Middle frontal gyrus (tissue), 1 donor: ENCODE measurements at regions not wholly inside any gene's neighbourhood (a gene's known extent, or its start where the extent isn't known, plus 50 kb on each side); places are given as distances from the start of the nearest gene placed in this dataset.

ENCODE experiments used
- DNase-seq: peaks from one replicate; pipeline ENCODE4 v3.0.0-alpha.2; 2015; ENCODE audit warnings: low spot score; ENCODE audit errors: extremely low spot score

DNA sequence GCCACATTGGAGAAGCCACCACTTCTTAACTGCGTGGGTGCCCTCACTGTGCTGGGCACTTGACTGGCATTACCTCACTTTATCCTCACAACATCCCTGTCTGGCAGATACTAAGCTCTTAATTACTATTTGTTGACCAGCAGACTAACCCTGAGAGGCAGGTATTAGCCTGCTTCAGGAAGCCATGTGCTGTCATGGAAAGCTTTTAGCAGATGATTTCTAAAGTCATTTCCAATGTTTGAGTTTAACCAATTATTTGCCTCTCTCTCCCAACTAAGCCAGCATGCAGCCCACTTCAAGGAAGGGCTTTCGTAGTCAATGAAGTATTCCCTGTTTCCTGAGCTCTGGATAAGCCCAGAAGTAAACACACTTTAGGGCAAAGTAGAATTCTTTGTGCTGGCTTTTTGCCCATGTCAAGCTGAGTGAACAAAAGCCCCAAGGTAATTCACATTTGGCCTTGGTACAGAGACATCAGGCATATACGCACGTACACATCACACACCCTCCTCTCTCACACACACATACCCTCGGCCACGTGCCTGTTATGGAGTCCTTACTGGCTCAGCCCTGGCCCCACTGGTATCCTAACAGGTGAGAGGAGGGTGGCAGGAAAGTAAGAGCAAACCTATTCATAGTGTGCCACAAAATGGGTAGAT lies 108.6 kb downstream of the C1D start:
- no peak for DNase-seq

DNA sequence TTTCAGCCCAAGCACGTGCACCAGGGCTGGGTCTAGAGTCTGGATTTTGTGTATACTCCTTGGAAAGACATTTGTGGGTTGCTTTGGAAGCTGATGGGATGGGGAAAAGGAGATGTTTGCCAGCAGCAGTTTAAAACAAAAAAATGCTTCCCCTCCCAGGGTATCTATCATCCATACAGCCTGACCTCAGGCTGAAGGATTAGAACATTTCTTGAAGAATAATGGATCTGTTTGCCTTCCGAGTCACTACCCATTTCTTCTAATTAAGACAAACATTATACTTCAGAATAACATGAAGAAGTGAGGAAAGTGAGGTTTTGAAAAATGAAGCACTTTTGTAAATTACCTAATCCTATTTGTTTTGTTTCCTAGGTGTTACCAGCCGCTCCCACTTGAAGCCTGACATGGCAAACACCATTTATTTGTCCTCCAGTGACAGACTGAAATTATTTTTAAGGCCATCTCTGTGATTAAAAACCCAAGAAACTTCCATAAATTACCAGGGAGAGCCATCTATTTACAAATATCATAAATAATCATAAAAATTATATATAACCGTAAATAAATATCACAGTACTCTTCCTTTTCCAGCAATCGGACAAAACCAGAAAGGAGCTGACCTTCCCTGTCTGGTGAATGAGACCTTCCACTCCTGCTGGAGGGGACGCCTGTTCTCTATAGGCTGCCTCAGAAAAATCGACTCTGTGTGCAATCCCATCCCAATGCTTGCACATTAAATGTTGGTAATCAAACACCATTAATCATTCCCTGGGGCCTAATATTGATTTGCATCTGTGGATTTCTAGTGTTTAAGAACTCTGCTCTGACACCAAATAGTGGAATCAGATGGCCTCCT lies 106.8 kb downstream of the C1D start:
- DNase-seq, result no peak

DNA sequence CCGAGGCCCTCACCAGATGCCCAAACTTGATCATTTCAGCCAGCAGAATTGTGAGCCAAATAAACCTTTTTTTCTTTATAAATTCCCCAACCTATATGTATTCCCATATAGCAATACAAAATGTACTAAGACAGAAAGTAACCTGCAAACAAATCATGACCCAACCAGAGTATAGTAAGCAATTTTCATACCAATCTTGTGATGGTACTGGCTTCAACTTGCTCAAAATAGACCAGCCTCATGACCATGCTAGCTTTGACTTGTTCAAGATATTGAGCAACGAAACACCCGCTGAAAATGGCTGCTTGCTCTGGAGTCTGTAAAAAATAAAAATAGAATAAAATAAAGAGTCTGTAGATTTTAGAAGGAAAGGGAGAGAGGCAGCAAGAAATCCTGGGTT lies 97.6 kb downstream of the C1D start:
- no peak for DNase-seq

DNA sequence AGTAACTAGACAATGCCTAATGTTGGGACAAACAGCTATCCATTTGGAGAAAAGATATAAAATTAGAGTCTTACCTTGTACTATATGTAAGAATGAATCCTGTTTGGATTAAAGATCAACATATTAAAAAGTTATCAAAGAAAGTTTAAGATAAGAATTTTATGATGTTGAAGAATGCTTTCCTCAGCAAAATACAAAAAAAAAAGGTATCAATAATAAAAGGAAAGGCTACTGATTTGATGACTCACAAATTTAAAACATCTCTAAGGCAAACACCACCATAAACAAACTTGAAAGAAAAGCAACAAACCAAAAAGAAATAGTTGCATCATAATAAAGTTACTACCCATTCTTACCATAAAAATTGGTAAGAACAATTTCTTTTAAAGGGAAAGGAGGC lies 92.7 kb downstream of the C1D start:
- DNase-seq, result no peak

DNA sequence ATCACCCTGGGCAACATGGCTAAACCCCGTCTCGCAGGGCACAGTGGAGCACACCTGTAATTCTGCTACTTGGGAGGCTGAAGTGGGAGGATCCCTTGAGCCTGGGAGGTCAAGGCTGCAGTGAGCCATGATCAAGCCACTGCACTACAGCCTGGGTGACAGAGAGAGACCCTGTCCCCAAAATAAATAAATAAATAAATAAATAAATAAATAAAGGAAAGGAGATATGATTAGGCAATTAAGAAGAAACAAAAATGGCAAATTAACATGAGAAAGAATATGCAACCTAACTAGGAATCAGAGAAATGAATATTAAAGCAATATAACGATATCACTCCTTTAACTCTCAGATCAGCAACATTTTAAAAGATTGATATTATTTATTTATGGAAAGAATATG lies 92.3 kb downstream of the C1D start:
- no peak for DNase-seq

DNA sequence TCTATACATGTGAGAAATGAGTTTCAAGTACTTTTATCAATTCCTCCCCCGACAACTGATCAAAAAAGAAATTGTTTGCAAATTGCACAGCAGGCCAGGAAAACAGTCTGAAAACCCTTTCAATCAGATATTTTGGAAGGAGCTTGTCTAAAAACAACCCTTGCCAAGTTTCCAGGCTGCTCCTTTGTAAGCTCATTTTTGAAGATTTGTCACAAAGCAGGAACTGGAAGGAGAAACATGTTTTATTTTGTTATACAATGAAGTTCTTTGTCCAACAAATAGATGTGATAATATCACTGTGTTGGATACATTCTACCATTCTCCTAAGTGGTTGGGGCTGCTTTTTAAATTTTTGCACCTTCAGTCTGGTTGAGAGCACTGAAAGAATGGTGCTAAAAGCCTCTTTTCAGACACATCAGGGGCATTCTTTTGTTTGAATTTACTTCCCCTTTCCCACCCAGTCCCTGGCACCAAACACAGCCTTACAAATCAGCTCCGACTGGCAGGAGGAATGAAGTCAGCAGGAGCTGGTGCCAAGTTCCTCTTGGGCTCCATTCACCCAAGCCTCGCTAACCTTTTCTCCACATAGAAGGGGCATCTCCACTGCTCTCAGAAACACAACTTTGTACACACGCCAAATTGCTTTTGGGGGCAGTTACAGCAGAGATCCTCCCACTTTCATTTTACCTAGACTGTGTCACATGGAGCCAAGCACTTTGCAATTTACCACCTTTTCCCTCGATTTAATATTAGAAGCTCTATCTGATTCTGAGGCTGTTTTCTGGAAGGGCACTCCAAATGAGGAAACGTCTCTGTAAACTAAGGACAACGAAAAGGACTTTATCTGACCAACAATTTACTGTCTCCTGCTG lies 88.0 kb downstream of the C1D start:
- peak; percentile 14 for DNase-seq

DNA sequence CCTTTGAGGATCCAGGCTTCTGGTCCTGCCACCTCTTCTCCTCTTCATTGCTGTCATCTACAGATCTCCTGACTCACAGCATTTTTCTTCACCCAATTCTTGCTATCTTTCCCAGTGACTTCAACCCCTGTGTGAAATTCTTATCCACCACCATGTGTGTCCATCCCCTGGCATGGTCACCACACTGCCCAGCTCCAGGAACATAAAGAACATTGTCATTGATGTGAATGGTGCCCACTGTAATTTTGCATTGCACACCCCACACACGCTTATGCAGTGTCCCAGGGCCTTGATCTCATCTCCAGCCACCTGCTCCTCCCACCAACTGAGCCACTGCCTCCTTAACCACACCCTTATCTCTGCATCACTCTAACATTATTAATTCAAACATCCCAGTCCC lies 85.3 kb downstream of the C1D start:
- DNase-seq, result no peak

DNA sequence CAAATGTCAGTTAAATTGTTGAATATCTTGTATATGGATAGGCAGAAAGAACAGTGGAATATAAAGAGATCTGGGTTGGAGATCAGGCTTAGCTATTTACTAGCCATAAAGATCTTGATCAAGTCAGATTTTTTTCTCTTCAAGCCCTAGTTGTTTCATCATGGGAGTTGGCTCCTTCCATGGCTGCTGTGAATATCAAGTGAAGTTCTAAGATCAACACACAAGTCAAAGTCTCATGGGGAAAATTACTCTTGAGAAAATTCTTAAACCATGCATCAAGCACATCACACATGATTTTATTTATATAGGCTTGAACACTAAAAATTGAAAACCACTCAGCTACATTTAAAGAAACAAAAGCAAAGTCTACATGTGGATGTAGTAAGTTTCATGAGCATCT lies 79.8 kb downstream of the C1D start:
- no peak for DNase-seq

DNA sequence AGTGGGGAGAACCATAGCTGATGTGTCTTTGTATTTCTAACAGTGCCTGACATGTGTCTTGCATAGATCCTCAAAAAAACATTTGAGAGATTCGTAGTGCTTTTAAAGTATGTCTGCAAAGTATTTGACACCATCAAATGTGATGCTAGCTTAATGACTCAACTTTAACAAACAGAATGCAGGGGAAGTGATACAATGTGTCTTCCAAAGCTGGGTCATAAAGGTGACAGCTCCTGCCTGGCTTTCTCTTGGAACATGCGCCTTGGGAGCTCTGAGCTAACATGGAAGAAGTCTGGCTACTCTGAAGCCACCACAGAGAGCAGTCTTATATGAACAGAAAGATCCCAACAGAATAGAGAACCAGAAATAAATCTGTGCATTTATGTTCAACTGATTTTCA lies 78.2 kb downstream of the C1D start:
- no peak for DNase-seq

DNA sequence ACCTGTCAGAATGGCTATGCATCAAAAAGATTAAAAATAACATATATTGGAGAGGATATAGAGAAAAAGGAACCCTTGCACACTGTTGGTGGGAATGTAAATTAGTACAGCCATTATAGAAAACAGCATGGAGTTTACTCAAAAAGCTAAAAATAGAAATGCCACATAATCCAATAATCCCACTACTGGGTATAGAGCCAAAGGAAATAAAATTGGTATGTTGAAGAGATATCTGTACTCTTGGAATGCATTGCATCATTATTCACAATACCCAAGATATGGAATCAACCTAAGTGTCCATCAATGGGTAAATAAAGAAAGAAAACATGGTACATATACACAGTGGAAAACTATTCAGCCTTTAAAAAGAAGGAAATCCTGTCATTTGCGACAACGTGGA lies 77.2 kb downstream of the C1D start:
- no peak for DNase-seq

DNA sequence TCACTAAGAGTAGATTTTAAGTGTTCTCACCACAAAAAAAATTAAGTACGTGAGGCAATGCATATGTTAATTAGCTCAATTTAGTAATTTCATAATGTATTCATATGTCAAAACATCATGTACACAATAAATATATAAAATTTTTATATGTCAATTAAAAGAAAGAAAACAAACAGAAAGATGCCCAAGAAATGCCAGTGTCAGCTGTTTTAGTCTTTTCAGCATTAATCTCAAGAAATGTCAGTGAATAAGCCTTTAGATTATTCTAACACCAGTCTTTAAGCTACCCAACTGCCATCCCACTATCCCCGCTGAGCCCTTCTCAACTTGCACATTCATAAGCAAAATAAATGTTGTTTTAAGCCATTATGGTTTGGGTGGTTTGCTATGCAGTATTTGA lies 76.5 kb downstream of the C1D start:
- no peak for DNase-seq
